Naive thymus-derived CD8-positive, alpha-beta T cell (primary cell): ENCODE measurements at regions not wholly inside any gene's neighbourhood (a gene's known extent, or its start where the extent isn't known, plus 50 kb on each side); places are given as distances from the start of the nearest gene placed in this dataset.
A peak's percentile ranks its signal among the peaks of the same experiment; 100 is the strongest.

Experiments
- ATAC-seq, 2 donors: fragments of 150-1000 bp; cut with Tn5 transposase in 1 of 2; sonication (Bioruptor Pico), chemical (Tn5 transposase) in 1 of 2; 1 replicate in 1 of 2; 2 replicates in 1 of 2; pipeline ENCODE4 v1.10.0; 2021; ENCODE audit warnings: mild to moderate bottlenecking in 2 of 2, moderate library complexity in 2 of 2
- POLR2A ChIA-PET: fragments of 350-600 bp; sonication (Branson Sonifier 250); formaldehyde crosslinking; loops from one replicate; lab custom pipeline; 2021; ENCODE audit warnings: antibody characterized with exemption; lab: Charles Lee
- DNase-seq, 10 donors: peaks; one replicate each; pipeline versions ENCODE4 v3.0.0 to v3.0.0-alpha.2; 2020 to 2022
- H3K27ac Mint-ChIP-seq, 10 donors: one replicate each; pipeline ENCODE4 v1.8.0; 2020 to 2022; ENCODE audit warnings: mild to moderate bottlenecking in 10 of 10, mixed read lengths in 10 of 10, moderate library complexity in 4 of 10, inconsistent platforms in 1 of 10
- H3K27me3 Mint-ChIP-seq, 5 donors: one replicate each; pipeline ENCODE4 v1.8.0; 2021 to 2022; ENCODE audit warnings: mixed read lengths in 5 of 5
- H3K36me3 Mint-ChIP-seq, 3 donors: one replicate each; pipeline ENCODE4 v1.8.0; 2020 to 2022; ENCODE audit warnings: mixed read lengths in 3 of 3, mild to moderate bottlenecking in 2 of 3, inconsistent platforms in 1 of 3
- H3K4me1 Mint-ChIP-seq, 4 donors: one replicate each; pipeline ENCODE4 v1.8.0; 2021 to 2022; ENCODE audit warnings: mixed read lengths in 4 of 4
- H3K4me3 Mint-ChIP-seq, 10 donors: one replicate each; pipeline ENCODE4 v1.8.0; 2020 to 2022; ENCODE audit warnings: mild to moderate bottlenecking in 10 of 10, mixed read lengths in 10 of 10, moderate library complexity in 6 of 10, inconsistent platforms in 1 of 10
- H3K9me3 Mint-ChIP-seq, 9 donors: one replicate each; pipeline ENCODE4 v1.8.0; 2020 to 2022; ENCODE audit warnings: mixed read lengths in 9 of 9, mild to moderate bottlenecking in 3 of 9, inconsistent platforms in 1 of 9, moderate library complexity in 1 of 9

DNA sequence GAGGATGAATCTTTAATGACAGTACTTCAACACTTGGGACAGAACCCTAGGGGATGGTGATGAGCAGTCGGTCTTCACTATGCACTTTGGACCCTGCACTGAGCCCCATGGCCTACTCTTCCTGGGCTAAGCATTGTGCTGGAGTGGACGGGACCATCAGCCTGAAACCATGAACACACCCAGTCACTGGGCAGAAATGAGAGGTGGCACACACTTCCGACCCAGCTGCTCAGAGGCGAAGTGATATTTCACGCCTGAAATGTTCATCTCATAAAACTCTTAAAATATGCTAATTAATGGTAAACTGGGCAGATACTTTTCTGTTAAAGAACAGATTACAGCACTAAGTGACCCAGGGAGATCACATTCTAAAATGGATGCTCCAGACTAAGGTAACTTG, 150.3 kb upstream of the NDUFV2 start:
- DNase-seq (no peak), ATAC-seq (no peak)
- Mint-ChIP-seq H3K36me3 (peaks cover 0 to 4% (median 0%) of the 10 kb centered on the region in 3 donors), H3K27ac (no peak overlapping the region), H3K27me3 (peaks cover 0 to 3% (median 0%) of the 10 kb centered on the region in 5 donors), H3K4me3 (peak overlapping the region in 1 of 10 donors; percentile 15), H3K4me1 (peaks cover 11 to 34% (median 13%) of the 10 kb centered on the region in 4 donors), H3K9me3 (peaks cover 0 to 16% (median 0%) of the 10 kb centered on the region in 9 donors)
- POLR2A ChIA-PET: no interaction called here

DNA sequence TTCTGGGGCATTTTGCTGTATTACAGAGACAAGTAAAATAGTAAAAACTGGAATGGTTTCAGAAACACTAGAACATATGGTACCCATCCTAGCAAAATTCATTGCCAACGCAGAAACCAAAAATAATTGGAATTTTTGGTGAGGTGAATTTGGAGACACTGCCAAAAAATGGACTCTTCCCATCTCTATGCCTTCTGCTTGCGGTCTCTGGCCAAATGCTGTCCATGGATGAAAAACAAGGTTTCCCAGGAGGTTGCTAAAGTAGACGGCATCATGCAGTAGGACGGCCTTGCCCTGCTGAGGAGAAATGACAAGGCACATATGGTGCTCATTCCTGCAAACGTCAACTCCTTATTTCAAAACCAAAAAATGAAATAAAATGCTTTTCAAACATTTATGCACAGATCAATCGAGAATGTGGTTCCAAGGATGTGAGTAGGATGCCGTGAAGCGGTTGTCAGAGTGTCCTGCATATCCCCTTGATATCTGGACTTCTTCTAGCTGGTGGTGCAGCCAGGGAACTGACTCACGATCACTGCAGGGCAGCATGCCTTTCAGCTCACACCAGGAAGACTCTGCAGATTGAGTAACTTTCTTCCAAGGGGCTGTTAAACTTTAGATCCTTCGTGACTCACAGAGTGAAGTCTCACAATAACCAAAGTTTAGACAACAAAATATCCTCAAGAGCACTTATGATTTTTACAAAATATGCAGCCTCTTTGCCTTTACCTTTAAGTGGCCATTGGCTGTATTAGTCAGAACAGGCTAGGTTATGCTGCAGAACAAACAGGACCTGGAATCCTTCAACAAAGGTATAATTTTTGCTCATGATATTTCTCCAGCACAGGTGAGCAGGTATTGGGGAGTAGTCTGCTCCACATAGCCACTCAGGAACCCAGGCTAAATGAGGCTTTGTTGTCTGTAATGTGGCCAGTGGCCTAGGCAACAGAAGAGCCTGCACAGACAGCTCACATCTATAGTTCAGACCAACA, 149.4 kb upstream of the NDUFV2 start:
- H3K9me3 Mint-ChIP-seq: peaks cover 0 to 16% (median 0%) of the 10 kb centered on the region in 9 donors
- H3K27me3 Mint-ChIP-seq: peaks cover 0 to 2% (median 0%) of the 10 kb centered on the region in 5 donors
- H3K4me1 Mint-ChIP-seq: peaks cover 10 to 32% (median 13%) of the 10 kb centered on the region in 4 donors
- ATAC-seq (no peak), DNase-seq (no peak)
- POLR2A ChIA-PET: no interaction called here
- no peak overlapping the region for H3K4me3 Mint-ChIP-seq
- no peak overlapping the region for H3K27ac Mint-ChIP-seq
- H3K36me3 Mint-ChIP-seq: peaks cover 0 to 4% (median 0%) of the 10 kb centered on the region in 3 donors

DNA sequence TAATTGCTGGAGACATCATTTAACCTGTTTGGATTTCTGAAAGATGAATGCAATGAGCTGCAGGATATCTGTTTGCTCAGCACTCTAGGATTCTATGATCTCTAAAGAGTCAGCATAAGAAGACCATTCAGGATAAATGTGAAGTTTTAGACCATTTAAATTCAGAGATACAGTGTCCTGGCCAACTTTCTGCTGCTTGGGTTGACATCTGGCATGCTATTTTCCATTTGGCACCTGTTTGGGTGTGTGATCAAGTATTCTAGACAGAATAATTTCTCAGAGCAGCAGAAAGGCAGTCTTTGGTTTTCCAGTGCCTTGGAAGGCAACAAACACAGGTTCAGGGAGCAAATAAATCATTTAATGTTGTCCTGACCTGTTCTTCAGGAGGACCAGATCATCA, 144.8 kb upstream of the NDUFV2 start:
- peaks cover 0 to 4% (median 0%) of the 10 kb centered on the region in 3 donors for H3K36me3 Mint-ChIP-seq
- peaks cover 0 to 5% (median under 1%) of the 10 kb centered on the region in 4 donors for H3K4me1 Mint-ChIP-seq
- H3K4me3 Mint-ChIP-seq: no peak overlapping the region
- POLR2A ChIA-PET: no interaction called here
- ATAC-seq (no peak), DNase-seq (no peak)
- H3K27ac Mint-ChIP-seq: no peak overlapping the region
- H3K9me3 Mint-ChIP-seq: peaks cover 0 to 15% (median 0%) of the 10 kb centered on the region in 9 donors
- H3K27me3 Mint-ChIP-seq: peaks cover 0 to 9% (median 0%) of the 10 kb centered on the region in 5 donors

DNA sequence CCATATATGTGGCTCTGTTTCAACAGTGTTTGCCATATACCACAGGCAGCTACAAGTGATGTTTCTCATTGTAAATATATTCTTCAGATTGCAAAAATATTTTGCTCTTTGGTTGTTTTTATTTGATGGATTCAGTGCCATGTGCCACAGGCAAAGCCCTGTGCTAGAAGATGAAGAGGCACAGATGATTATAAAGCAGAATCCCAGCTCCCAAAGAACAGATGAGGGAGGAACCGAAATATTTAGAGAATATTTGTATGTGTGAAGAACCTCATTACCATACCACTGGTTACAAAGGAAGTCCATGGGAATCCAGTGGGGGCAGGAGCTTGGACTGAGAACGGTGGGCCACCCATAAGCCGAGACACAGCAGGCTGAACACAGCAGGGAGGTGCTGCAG, 143.8 kb upstream of the NDUFV2 start:
- Mint-ChIP-seq H3K9me3 (peaks cover 0 to 9% (median 0%) of the 10 kb centered on the region in 9 donors), H3K27ac (no peak overlapping the region), H3K4me3 (no peak overlapping the region), H3K27me3 (peaks cover 0 to 9% (median 0%) of the 10 kb centered on the region in 5 donors), H3K36me3 (peaks cover 0 to 4% (median 0%) of the 10 kb centered on the region in 3 donors), H3K4me1 (peaks cover 0 to 5% (median 1%) of the 10 kb centered on the region in 4 donors)
- ATAC-seq: no peak
- DNase-seq: no peak
- POLR2A ChIA-PET: no interaction called here

DNA sequence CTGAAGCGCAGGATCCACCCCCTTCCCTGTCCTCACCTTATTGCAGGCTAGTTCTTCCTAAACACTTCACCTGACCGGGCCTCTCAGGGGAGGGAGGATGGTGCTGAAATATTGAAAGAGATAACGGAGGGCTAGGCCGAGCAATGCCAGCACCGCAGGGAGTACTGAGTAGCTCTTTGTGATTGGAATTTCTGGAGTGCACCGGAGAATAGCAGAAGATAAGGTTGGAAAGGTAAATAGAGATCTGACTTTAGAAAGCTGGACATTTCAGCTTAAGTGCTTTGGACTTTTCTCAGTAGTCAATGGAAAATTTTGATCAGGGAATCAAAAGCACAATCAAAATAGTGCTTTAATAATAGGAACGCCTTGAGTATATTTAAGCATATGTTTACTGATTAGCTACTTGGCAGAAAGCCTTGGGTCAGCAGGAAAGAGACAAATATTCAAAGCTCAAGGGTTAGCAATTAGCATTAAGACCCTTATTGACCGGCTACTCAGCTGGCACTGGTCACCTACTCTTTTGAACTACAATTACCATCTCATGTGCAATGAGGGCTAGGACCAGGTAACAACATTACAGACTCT, 142.9 kb upstream of the NDUFV2 start:
- Mint-ChIP-seq H3K27ac (no peak overlapping the region), H3K4me1 (peaks cover 0 to 2% (median 1%) of the 10 kb centered on the region in 4 donors), H3K4me3 (no peak overlapping the region), H3K27me3 (peaks cover 0 to 9% (median 0%) of the 10 kb centered on the region in 5 donors), H3K36me3 (peaks cover 0 to 4% (median 0%) of the 10 kb centered on the region in 3 donors), H3K9me3 (peaks cover 0 to 6% (median 0%) of the 10 kb centered on the region in 9 donors)
- POLR2A ChIA-PET: no interaction called here
- ATAC-seq (no peak), DNase-seq (no peak)

DNA sequence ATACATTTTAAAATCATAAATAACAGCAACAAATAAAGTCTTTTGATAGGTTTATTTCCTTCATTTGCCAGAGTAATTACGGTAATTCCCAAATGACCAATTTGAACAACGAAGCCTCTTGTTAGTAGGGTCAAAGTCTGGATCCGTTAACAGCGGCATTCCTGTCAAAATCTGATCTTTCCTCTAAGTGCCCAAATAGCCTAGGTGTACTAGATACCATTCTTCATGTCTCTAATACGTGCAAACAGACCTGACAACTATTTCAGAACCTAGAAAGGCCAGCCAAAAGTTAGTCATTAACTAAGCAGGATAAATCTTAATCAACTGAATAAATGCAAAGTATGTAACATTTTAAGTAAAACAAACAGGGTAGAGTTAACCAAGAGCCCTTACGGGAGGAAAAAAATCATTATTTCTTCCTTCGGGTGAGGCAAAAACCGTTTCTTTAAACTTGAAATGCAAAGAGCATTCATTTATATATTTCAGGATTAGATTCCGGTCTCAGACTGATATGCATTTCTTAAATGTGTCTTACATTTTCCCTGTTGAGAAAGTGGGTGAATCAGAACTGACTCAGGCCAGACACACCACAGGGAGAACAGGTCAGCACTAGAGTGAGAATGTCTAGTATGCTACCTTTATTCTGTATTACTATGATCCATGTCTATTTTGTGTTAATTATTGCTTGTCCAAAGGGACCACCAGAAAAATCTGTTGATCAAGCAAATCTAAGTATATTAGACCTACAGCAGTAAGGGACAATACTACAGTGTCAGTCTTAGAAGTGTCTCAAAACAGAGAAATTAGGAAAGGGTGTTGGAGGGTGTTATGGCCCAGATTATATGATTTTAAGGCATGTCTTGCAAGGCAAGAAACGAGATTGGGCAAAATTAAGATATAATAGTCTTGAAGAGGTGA, 141.5 kb upstream of the NDUFV2 start:
- peaks cover 0 to 6% (median 0%) of the 10 kb centered on the region in 9 donors for H3K9me3 Mint-ChIP-seq
- H3K36me3 Mint-ChIP-seq: peaks cover 0 to 4% (median 0%) of the 10 kb centered on the region in 3 donors
- H3K27ac Mint-ChIP-seq: no peak overlapping the region
- peaks cover 0 to 2% (median 1%) of the 10 kb centered on the region in 4 donors for H3K4me1 Mint-ChIP-seq
- H3K27me3 Mint-ChIP-seq: peaks cover 0 to 9% (median 0%) of the 10 kb centered on the region in 5 donors
- ATAC-seq (no peak), DNase-seq (no peak)
- POLR2A ChIA-PET: no interaction called here
- H3K4me3 Mint-ChIP-seq: no peak overlapping the region

DNA sequence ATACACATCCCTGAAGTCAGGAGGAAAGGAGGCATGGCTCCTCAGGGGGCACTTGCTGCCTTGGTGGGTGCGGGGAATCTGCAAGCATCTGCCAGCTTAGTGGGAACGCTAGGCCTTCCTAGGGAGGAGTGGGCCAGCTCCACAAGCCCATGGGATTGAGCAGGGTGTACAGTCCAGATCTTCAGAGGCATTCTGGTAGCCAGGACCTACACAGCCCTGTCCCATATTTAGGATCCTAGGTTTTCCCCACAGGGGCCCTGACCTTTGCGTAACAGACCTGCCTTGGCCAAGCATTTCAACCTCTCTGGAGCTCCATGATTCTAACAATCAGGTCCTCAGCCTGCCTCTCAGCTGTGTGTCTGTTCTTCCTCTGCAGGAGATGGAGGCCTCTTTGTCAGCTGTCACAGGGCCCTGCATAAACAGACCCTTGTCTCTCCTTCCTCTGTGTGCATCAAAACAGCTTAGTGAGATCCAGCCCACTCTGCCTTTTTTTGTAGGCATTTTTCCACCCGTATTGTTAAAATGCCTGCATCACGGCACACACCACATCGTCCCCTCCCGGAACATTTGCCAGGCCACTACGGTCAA, 140.2 kb upstream of the NDUFV2 start:
- peaks cover 0 to 3% (median 1%) of the 10 kb centered on the region in 4 donors for H3K4me1 Mint-ChIP-seq
- H3K9me3 Mint-ChIP-seq: no peaks in the 10 kb centered on the region
- ATAC-seq (no peak), DNase-seq (no peak)
- no peak overlapping the region for H3K27ac Mint-ChIP-seq
- H3K27me3 Mint-ChIP-seq: peaks cover 0 to 9% (median 1%) of the 10 kb centered on the region in 5 donors
- POLR2A ChIA-PET: no interaction called here
- H3K4me3 Mint-ChIP-seq: no peak overlapping the region
- H3K36me3 Mint-ChIP-seq: no peaks in the 10 kb centered on the region

DNA sequence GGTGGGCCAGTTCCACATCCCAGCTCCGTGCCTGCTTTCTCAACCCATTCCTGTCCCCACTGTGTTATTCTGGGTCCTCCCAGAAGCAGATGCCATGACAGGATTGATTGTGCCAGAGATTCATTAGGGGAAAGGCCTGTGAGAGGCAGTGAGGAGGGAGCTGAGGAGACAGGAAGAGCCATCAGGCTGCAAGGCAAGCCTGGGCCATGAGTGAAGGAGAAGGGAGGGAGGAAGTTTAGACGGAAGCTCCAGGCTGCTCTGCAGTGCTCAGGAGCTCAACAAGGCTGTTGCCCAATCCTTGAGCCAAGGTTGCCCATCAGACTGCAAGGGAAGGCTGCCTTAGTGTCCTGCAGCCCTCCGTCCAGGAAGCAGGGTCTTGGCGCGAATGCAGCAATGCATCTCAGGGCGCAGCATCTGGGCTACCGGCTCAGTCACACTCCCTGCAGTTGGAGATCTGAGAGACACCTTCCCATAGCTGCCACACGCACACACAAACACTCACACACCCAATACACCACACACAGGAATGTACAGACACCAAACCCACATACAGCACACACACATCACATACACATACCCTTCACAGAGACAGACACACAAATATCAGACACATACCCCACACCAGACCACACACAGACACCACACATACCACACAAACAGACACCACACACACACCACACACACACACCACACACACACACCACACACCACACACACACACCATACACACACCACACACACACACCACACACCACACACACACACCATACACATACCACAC, 139.5 kb upstream of the NDUFV2 start:
- peak overlapping the region in 1 of 10 donors; percentile 41 for H3K27ac Mint-ChIP-seq
- no peaks in the 10 kb centered on the region for H3K9me3 Mint-ChIP-seq
- no peak overlapping the region for H3K4me3 Mint-ChIP-seq
- POLR2A ChIA-PET: no interaction called here
- peaks cover 0 to 9% (median 1%) of the 10 kb centered on the region in 5 donors for H3K27me3 Mint-ChIP-seq
- no peak for ATAC-seq
- H3K4me1 Mint-ChIP-seq: peaks cover 0 to 5% (median 1%) of the 10 kb centered on the region in 4 donors
- no peak for DNase-seq
- no peaks in the 10 kb centered on the region for H3K36me3 Mint-ChIP-seq

DNA sequence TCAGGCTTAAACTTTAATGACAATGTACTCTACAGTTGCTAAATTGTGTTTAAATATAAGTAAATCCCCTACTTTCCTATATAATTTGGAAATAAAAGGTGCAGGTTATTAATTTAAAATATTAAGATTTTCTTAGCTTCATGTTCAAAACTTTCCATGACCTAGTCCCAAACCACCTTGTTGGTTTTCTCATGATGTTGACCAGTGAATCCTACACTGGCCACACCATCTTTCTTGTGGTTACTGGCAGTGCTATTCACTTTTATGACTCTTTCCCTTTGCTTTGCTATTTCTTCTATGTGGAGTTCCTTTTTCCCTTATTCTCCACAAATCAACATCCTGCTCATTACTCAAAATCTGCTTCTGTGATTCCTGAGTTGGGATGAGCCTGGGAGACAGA, 138.6 kb upstream of the NDUFV2 start:
- ATAC-seq (no peak), DNase-seq (no peak)
- Mint-ChIP-seq H3K36me3 (no peaks in the 10 kb centered on the region), H3K9me3 (no peaks in the 10 kb centered on the region), H3K27ac (no peak overlapping the region), H3K4me3 (no peak overlapping the region), H3K4me1 (peaks cover 0 to 5% (median 1%) of the 10 kb centered on the region in 4 donors), H3K27me3 (peaks cover 0 to 5% (median 1%) of the 10 kb centered on the region in 5 donors)
- POLR2A ChIA-PET: no interaction called here

DNA sequence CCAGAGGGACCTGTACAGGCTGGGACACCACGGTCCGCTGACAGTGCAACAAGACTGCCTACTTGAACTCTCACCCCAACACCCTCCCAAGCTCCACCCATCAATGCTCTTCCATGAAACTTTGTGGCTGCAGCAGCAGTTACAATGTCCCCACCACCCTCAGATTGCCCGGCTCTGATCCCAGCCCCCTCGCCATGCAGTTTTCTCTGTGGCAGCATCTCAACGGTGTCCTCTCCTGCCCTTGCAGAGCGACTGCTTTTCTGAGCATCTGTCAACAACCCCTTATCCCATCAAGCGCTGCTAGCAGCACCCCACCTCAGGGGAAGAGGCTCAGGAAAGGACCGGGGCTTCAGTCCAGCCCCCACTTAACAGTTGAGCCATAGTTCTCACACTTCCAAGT, 137.1 kb upstream of the NDUFV2 start:
- POLR2A ChIA-PET: no interaction called here
- Mint-ChIP-seq H3K36me3 (no peaks in the 10 kb centered on the region), H3K27me3 (peaks cover 0 to 10% (median 1%) of the 10 kb centered on the region in 5 donors), H3K27ac (no peak overlapping the region), H3K9me3 (no peaks in the 10 kb centered on the region), H3K4me1 (peaks cover 0 to 5% (median 1%) of the 10 kb centered on the region in 4 donors), H3K4me3 (no peak overlapping the region)
- no peak for DNase-seq
- ATAC-seq: no peak

DNA sequence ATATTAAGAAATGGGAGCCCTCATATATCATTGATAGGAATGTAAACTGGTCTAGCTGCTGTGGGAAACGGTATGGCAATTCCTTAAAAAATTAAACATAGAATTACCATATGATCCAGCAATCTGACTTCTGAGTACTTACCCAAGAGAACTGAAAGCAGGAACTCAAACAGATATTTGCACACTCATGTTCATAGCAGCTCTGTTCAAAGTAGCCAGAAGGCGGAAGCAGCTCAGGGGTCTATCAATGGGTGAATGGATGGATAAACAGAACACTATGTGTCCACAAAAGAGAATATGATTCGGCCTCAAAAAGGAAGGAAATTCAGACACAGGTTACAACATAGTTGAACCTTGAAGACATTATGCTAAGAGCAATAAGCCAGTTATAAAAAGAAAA, 135.7 kb upstream of the NDUFV2 start:
- POLR2A ChIA-PET: no interaction called here
- Mint-ChIP-seq H3K27ac (no peak overlapping the region), H3K4me1 (peaks cover 0 to 5% (median 1%) of the 10 kb centered on the region in 4 donors), H3K9me3 (no peaks in the 10 kb centered on the region), H3K4me3 (no peak overlapping the region), H3K27me3 (peaks cover 0 to 10% (median 1%) of the 10 kb centered on the region in 5 donors), H3K36me3 (no peaks in the 10 kb centered on the region)
- DNase-seq: no peak
- no peak for ATAC-seq
